ENCODE measurements at regions not wholly inside any gene's neighbourhood (a gene's known extent, or its start where the extent isn't known, plus 50 kb on each side); places are given as distances from the start of the nearest gene placed in this dataset.
"Not testable (repeated sequence)": the region's sequence is repeated elsewhere in the genome, so short reads cannot be mapped to it uniquely, and the experiment has no call there.

- H3K27me3 ChIP-seq; H3K36me3 ChIP-seq; ATAC-seq; intact Hi-C loops (cut with DNase I; ENCODE audit: low total_unique reads); DNase-seq; H3K9me3 ChIP-seq; H3K4me1 ChIP-seq; H3K4me3 ChIP-seq; H3K27ac ChIP-seq; in situ Hi-C loops (cut with MboI; ENCODE audit: low sequenced_read_pairs in 4 of 4): not testable (repeated sequence)
Measured at GRCh38 chr2:111489460-111489859, 368.7 kb downstream of the BCL2L11 start.

- H3K27me3 ChIP-seq; in situ Hi-C loops (cut with MboI; ENCODE audit: low sequenced_read_pairs in 4 of 4); H3K9me3 ChIP-seq; intact Hi-C loops (cut with DNase I; ENCODE audit: low total_unique reads); DNase-seq; H3K36me3 ChIP-seq; H3K4me1 ChIP-seq; H3K27ac ChIP-seq; H3K4me3 ChIP-seq: not testable (repeated sequence)
- ATAC-seq: peak in 1 of 2 donors; percentile 40
Measured at GRCh38 chr2:111491181-111491580, 370.5 kb downstream of the BCL2L11 start.

GRCh38 chr2:111491614-111492013, 370.9 kb downstream of the BCL2L11 start:
- H3K4me1 ChIP-seq; H3K9me3 ChIP-seq; intact Hi-C loops (cut with DNase I; ENCODE audit: low total_unique reads); H3K4me3 ChIP-seq; H3K27ac ChIP-seq; DNase-seq; ATAC-seq; in situ Hi-C loops (cut with MboI; ENCODE audit: low sequenced_read_pairs in 4 of 4); H3K36me3 ChIP-seq; H3K27me3 ChIP-seq: not testable (repeated sequence)

- ATAC-seq: peak; percentile 18 to 37
- H3K4me1 ChIP-seq; H3K36me3 ChIP-seq; intact Hi-C loops (cut with DNase I; ENCODE audit: low total_unique reads); in situ Hi-C loops (cut with MboI; ENCODE audit: low sequenced_read_pairs in 4 of 4); DNase-seq; H3K27me3 ChIP-seq; H3K9me3 ChIP-seq: not testable (repeated sequence)
- Histone ChIP-seq H3K4me3 (peak overlapping the region in 3 of 4 donors; percentile 6 to 48 (median 37)), H3K27ac (peak overlapping the region; percentile 21 to 68 (median 65))
Measured at GRCh38 chr2:111492995-111493719, 372.4 kb downstream of the BCL2L11 start.

- intact Hi-C loops (cut with DNase I; ENCODE audit: low total_unique reads); in situ Hi-C loops (cut with MboI; ENCODE audit: low sequenced_read_pairs in 4 of 4); H3K9me3 ChIP-seq; H3K4me1 ChIP-seq; DNase-seq; H3K36me3 ChIP-seq; H3K27me3 ChIP-seq; ATAC-seq: not testable (repeated sequence)
- Histone ChIP-seq H3K4me3 (peak overlapping the region in 3 of 4 donors; percentile 6 to 48 (median 37)), H3K27ac (peak overlapping the region; percentile 21 to 68 (median 65))
Measured at GRCh38 chr2:111493720-111494078, 373.0 kb downstream of the BCL2L11 start.

- H3K9me3 ChIP-seq: not testable (repeated sequence)
Measured at GRCh38 chr2:111494288-111494980, 373.7 kb downstream of the BCL2L11 start.

GRCh38 chr2:111494981-111495315, 374.2 kb downstream of the BCL2L11 start:
- in situ Hi-C loops (cut with MboI; ENCODE audit: low sequenced_read_pairs in 4 of 4); intact Hi-C loops (cut with DNase I; ENCODE audit: low total_unique reads); H3K27me3 ChIP-seq; DNase-seq; H3K4me1 ChIP-seq; H3K9me3 ChIP-seq; H3K36me3 ChIP-seq: not testable (repeated sequence)
- peak; percentile 88 to 89 for ATAC-seq
- Histone ChIP-seq H3K4me3 (peak overlapping the region in 1 of 4 donors; percentile 38), H3K27ac (peak overlapping the region in 3 of 4 donors; percentile 7 to 62 (median 15))

More at GRCh38 chr2:111494288-111494980, 373.7 kb downstream of the BCL2L11 start:
- H3K27me3 ChIP-seq; intact Hi-C loops (cut with DNase I; ENCODE audit: low total_unique reads); in situ Hi-C loops (cut with MboI; ENCODE audit: low sequenced_read_pairs in 4 of 4); DNase-seq; H3K36me3 ChIP-seq; H3K4me1 ChIP-seq: not testable (repeated sequence)
- Histone ChIP-seq H3K27ac (peak overlapping the region; percentile 7 to 63 (median 38)), H3K4me3 (peak overlapping the region in 2 of 4 donors; percentile 31 to 38)
- peak; percentile 33 for ATAC-seq

- DNase-seq; intact Hi-C loops (cut with DNase I; ENCODE audit: low total_unique reads); H3K4me1 ChIP-seq; H3K36me3 ChIP-seq; ATAC-seq; in situ Hi-C loops (cut with MboI; ENCODE audit: low sequenced_read_pairs in 4 of 4); H3K27me3 ChIP-seq; H3K4me3 ChIP-seq; H3K9me3 ChIP-seq: not testable (repeated sequence)
- H3K27ac ChIP-seq: peak overlapping the region; percentile 24 to 44 (median 34)
Measured at GRCh38 chr2:111495636-111496035, 374.9 kb downstream of the BCL2L11 start.

- peak overlapping the region in 3 of 4 donors; percentile 24 to 44 (median 42) for H3K27ac ChIP-seq
Measured at GRCh38 chr2:111496176-111496575, 375.5 kb downstream of the BCL2L11 start.

GRCh38 chr2:111496860-111497259, 376.1 kb downstream of the BCL2L11 start:
- DNase-seq; intact Hi-C loops (cut with DNase I; ENCODE audit: low total_unique reads); H3K27ac ChIP-seq; H3K4me1 ChIP-seq; in situ Hi-C loops (cut with MboI; ENCODE audit: low sequenced_read_pairs in 4 of 4); H3K27me3 ChIP-seq; ATAC-seq; H3K36me3 ChIP-seq; H3K4me3 ChIP-seq; H3K9me3 ChIP-seq: not testable (repeated sequence)

More at GRCh38 chr2:111496176-111496575, 375.5 kb downstream of the BCL2L11 start:
- DNase-seq; intact Hi-C loops (cut with DNase I; ENCODE audit: low total_unique reads); in situ Hi-C loops (cut with MboI; ENCODE audit: low sequenced_read_pairs in 4 of 4); H3K36me3 ChIP-seq; H3K4me3 ChIP-seq; H3K4me1 ChIP-seq; H3K27me3 ChIP-seq; H3K9me3 ChIP-seq: not testable (repeated sequence)
- ATAC-seq: peak; percentile 22 to 33

- H3K27me3 ChIP-seq; H3K36me3 ChIP-seq; ATAC-seq; H3K9me3 ChIP-seq; intact Hi-C loops (cut with DNase I; ENCODE audit: low total_unique reads); H3K27ac ChIP-seq; H3K4me1 ChIP-seq; DNase-seq; in situ Hi-C loops (cut with MboI; ENCODE audit: low sequenced_read_pairs in 4 of 4); H3K4me3 ChIP-seq: not testable (repeated sequence)
Measured at GRCh38 chr2:111497270-111497669, 376.6 kb downstream of the BCL2L11 start.

- H3K4me1 ChIP-seq; DNase-seq; H3K36me3 ChIP-seq; ATAC-seq; in situ Hi-C loops (cut with MboI; ENCODE audit: low sequenced_read_pairs in 4 of 4); H3K4me3 ChIP-seq; H3K27me3 ChIP-seq; H3K27ac ChIP-seq; H3K9me3 ChIP-seq; intact Hi-C loops (cut with DNase I; ENCODE audit: low total_unique reads): not testable (repeated sequence)
Measured at GRCh38 chr2:111500536-111501062, 379.9 kb downstream of the BCL2L11 start.
